IMR-90 (cell line): ENCODE measurements at regions not wholly inside any gene's neighbourhood (a gene's known extent, or its start where the extent isn't known, plus 50 kb on each side); places are given as distances from the start of the nearest gene placed in this dataset.

Source experiments
- ATAC-seq: fragments of 200-7000 bp; cut with Tn5 transposase; 2 replicates; pipeline ENCODE4 v1.9.1; 2020; ENCODE audit warnings: low read depth, mild to moderate bottlenecking, moderate library complexity
- BruUV-seq: library from RNA; stranded (reverse); fragments of 400-500 nt; replicated peaks from 2 replicates; lab custom pipeline; 2021; lab: Mats Ljungman, UMichigan
- CTCF ChIA-PET: fragments of 300-600 bp; formaldehyde crosslinking; extraction: SDS; loops from one replicate; lab custom pipeline; 2021; ENCODE audit warnings: antibody characterized with exemption; lab: Yijun Ruan, JAX
- POLR2A ChIA-PET: fragments of 300-600 bp; sonication (Branson Sonifier 250); formaldehyde crosslinking; loops from one replicate; lab custom pipeline; 2022; ENCODE audit warnings: antibody characterized with exemption; ENCODE audit not compliant: unreplicated experiment; lab: Charles Lee
- DNase-seq: peaks from one replicate; pipeline ENCODE4 v3.0.0; 2013
- H2AFZ ChIP-seq: replicated peaks from 2 replicates; pipeline ENCODE3; 2013; ENCODE audit warnings: low read length, mild to moderate bottlenecking; ENCODE audit not compliant: poor library complexity
- H2AK5ac ChIP-seq: 2 replicates; pipeline ENCODE4 v1.6.1; 2013; ENCODE audit warnings: low read depth, low read length, inconsistent platforms
- H2AK9ac ChIP-seq: replicated peaks from 2 replicates; pipeline ENCODE3; 2013; ENCODE audit warnings: mild to moderate bottlenecking, low read depth, low read length, moderate library complexity; ENCODE audit not compliant: poor library complexity
- H2BK120ac ChIP-seq: 2 replicates; pipeline ENCODE4 v1.6.1; 2013; ENCODE audit warnings: low read depth, low read length, inconsistent platforms
- H2BK15ac ChIP-seq: 3 replicates; pipeline ENCODE4 v1.6.1; 2013; ENCODE audit warnings: low read depth, low read length, inconsistent platforms
- H2BK20ac ChIP-seq: 2 replicates; pipeline ENCODE4 v1.6.1; 2013; ENCODE audit warnings: low read depth, mild to moderate bottlenecking, inconsistent platforms, low read length, moderate library complexity
- H2BK5ac ChIP-seq: 2 replicates; pipeline ENCODE4 v1.6.1; 2013; ENCODE audit warnings: mild to moderate bottlenecking, low read depth, low read length, inconsistent platforms; ENCODE audit not compliant: poor library complexity, severe bottlenecking
- H3K14ac ChIP-seq: replicated peaks from 2 replicates; pipeline ENCODE4 v1.6.1; 2013; ENCODE audit warnings: low read depth, low read length, inconsistent platforms
- H3K18ac ChIP-seq: 2 replicates; pipeline ENCODE4 v1.6.1; 2013; ENCODE audit warnings: low read depth, low read length, control low read depth
- H3K23ac ChIP-seq: 2 replicates; pipeline ENCODE4 v1.6.1; 2013; ENCODE audit warnings: low read depth, low read length, inconsistent platforms
- H3K27ac ChIP-seq: 2 replicates; pipeline ENCODE4 v1.5.1; 2013; ENCODE audit warnings: mild to moderate bottlenecking, control low read depth, low read length; ENCODE audit not compliant: insufficient read depth
- H3K27me3 ChIP-seq: 2 replicates; pipeline ENCODE4 v1.6.1; 2013; ENCODE audit warnings: low read length; ENCODE audit not compliant: control insufficient read depth, insufficient read depth
- H3K36me3 ChIP-seq: 2 replicates; pipeline ENCODE4 v1.6.1; 2013; ENCODE audit warnings: low read length, mixed read lengths; ENCODE audit not compliant: control insufficient read depth, insufficient read depth
- H3K4ac ChIP-seq: 2 replicates; pipeline ENCODE4 v1.6.1; 2013; ENCODE audit warnings: low read depth, low read length, inconsistent platforms
- H3K4me1 ChIP-seq: 2 replicates; pipeline ENCODE4 v1.6.1; 2013; ENCODE audit warnings: low read length, mixed read lengths; ENCODE audit not compliant: control insufficient read depth, insufficient read depth
- H3K4me2 ChIP-seq: 2 replicates; pipeline ENCODE4 v1.6.1; 2013; ENCODE audit warnings: low read depth, mild to moderate bottlenecking, control low read depth, low read length, moderate library complexity
- H3K4me3 ChIP-seq: 2 replicates; pipeline ENCODE4 v1.5.1; 2013; ENCODE audit warnings: low read depth, mild to moderate bottlenecking, control low read depth, low read length, moderate library complexity; ENCODE audit not compliant: insufficient read depth
- H3K56ac ChIP-seq: 2 replicates; pipeline ENCODE4 v1.6.1; 2013; ENCODE audit warnings: low read length, inconsistent platforms; ENCODE audit not compliant: insufficient read depth; ENCODE audit errors: extremely low read depth
- H3K79me1 ChIP-seq, 2 experiments: 2 replicates each; pipeline ENCODE4 v1.6.1; 2013; ENCODE audit warnings: low read length in 2 of 2, inconsistent platforms in 1 of 2, low read depth in 1 of 2
- H3K9ac ChIP-seq: 2 replicates; pipeline ENCODE4 v1.6.1; 2013; ENCODE audit warnings: low read depth, low read length, control low read depth
- H3K9me1 ChIP-seq: 2 replicates; pipeline ENCODE4 v1.6.1; 2013; ENCODE audit warnings: low read length, inconsistent platforms; ENCODE audit not compliant: insufficient read depth
- H3K9me3 ChIP-seq: 2 replicates; pipeline ENCODE4 v1.6.1; 2013; ENCODE audit warnings: low read length; ENCODE audit not compliant: control insufficient read depth, insufficient read depth
- H4K20me1 ChIP-seq: 2 replicates; pipeline ENCODE4 v1.6.1; 2013; ENCODE audit warnings: low read length, inconsistent platforms; ENCODE audit not compliant: insufficient read depth
- H4K5ac ChIP-seq: 2 replicates; pipeline ENCODE4 v1.6.1; 2013; ENCODE audit warnings: mild to moderate bottlenecking, low read depth, low read length, control low read depth
- H4K8ac ChIP-seq, 2 experiments: 2 replicates each; pipeline ENCODE4 v1.6.1; 2013; ENCODE audit warnings: low read depth in 2 of 2, low read length in 2 of 2, control low read depth in 1 of 2, inconsistent platforms in 1 of 2
- H4K91ac ChIP-seq: 2 replicates; pipeline ENCODE4 v1.6.1; 2013; ENCODE audit warnings: low read depth, low read length, inconsistent platforms; ENCODE audit not compliant: insufficient read depth
- CHD1 ChIP-seq: IDR thresholded peaks from 2 replicates; pipeline ENCODE4 v1.6.1; 2012; ENCODE audit warnings: low read depth, low read length, improper control_type of control experiment
- ELK1 ChIP-seq: fragments of 150-350 bp; IDR thresholded peaks from 2 replicates; pipeline ENCODE4 v1.6.1; 2016; ENCODE audit warnings: low read depth, mild to moderate bottlenecking, low read length, moderate library complexity, borderline replicate concordance
- POLR2A ChIP-seq: IDR thresholded peaks from 2 replicates; pipeline ENCODE4 v1.6.1; 2012; ENCODE audit warnings: mild to moderate bottlenecking, low read depth, low read length
- dilution Hi-C: fragments of 300-500 bp; cut with HindIII; formaldehyde crosslinking; loops from one replicate; pipeline ENCODE4 v1.14.3; 2018; ENCODE audit warnings: low sequenced_read_pairs; ENCODE audit not compliant: unreplicated experiment
- in situ Hi-C: fragments of 300-500 bp; cut with MboI; formaldehyde crosslinking; loops from 3 replicates; pipeline ENCODE4 v1.14.3; 2019; ENCODE audit warnings: low sequenced_read_pairs, inconsistent platforms, mixed read lengths
- intact Hi-C: fragments of 100-400 bp; cut with micrococcal nuclease; formaldehyde crosslinking; loops from 2 replicates; pipeline ENCODE4 v1.10.0; 2022

- H3K27ac ChIP-seq, result no peak overlapping the region
- H3K4me1 ChIP-seq, result no peaks in the 10 kb centered on the region
- H4K20me1 ChIP-seq, result no peaks in the 10 kb centered on the region
- H2BK15ac ChIP-seq, result no peak overlapping the region
- H2AK9ac ChIP-seq, result no peak overlapping the region
- H3K4me2 ChIP-seq, result no peak overlapping the region
- ATAC-seq, result no peak
- no peak overlapping the region for H3K9ac ChIP-seq
- in situ Hi-C loops (no loop called here), dilution Hi-C loops (no loop called here), intact Hi-C loops (no loop called here)
- no peak overlapping the region for H3K14ac ChIP-seq
- no peak overlapping the region for H2AFZ ChIP-seq
- H3K4me3 ChIP-seq, result no peak overlapping the region
- no TSS peak for BruUV-seq
- no peak overlapping the region for H2BK5ac ChIP-seq
- ChIA-PET POLR2A (no interaction called here), CTCF (interaction anchor here (0.7 kb wide), 1 partner anchor 922 kb away, joined by 3 read pairs; no protein-coding TSS in a partner anchor)
- H3K23ac ChIP-seq, result no peak overlapping the region
- no peak overlapping the region for H3K56ac ChIP-seq
- no peaks in the 10 kb centered on the region for H3K27me3 ChIP-seq
- TF ChIP-seq CHD1, result no peak
- TF ChIP-seq ELK1, result no peak
- TF ChIP-seq POLR2A, result no peak
- H3K36me3 ChIP-seq, result no peaks in the 10 kb centered on the region
- H2AK5ac ChIP-seq, result no peak overlapping the region
- no peaks in the 10 kb centered on the region for H3K9me1 ChIP-seq
- no peak overlapping the region for H2BK120ac ChIP-seq
- no peaks in the 10 kb centered on the region for H3K79me1 ChIP-seq
- H4K91ac ChIP-seq, result no peak overlapping the region
- no peak for DNase-seq
- H4K5ac ChIP-seq, result no peak overlapping the region
- no peak overlapping the region for H3K4ac ChIP-seq
- no peak overlapping the region for H4K8ac ChIP-seq
- no peak overlapping the region for H3K18ac ChIP-seq
- H3K9me3 ChIP-seq, result peaks cover 6% of the 10 kb centered on the region; the same call in 1 of the 2 replicates
- no peak overlapping the region for H2BK20ac ChIP-seq
Observed at GRCh38 chr18:52118684-52119083, 221.3 kb upstream of the DCC start.
